IMR-90 (cell line): ENCODE measurements at regions not wholly inside any gene's neighbourhood (a gene's known extent, or its start where the extent isn't known, plus 50 kb on each side); places are given as distances from the start of the nearest gene placed in this dataset.

Experiments used
- ATAC-seq: fragments of 200-7000 bp; cut with Tn5 transposase; 2 replicates; pipeline ENCODE4 v1.9.1; 2020; ENCODE audit warnings: low read depth, mild to moderate bottlenecking, moderate library complexity
- BruUV-seq: library from RNA; stranded (reverse); fragments of 400-500 nt; replicated peaks from 2 replicates; lab custom pipeline; 2021; lab: Mats Ljungman, UMichigan
- CTCF ChIA-PET: fragments of 300-600 bp; formaldehyde crosslinking; extraction: SDS; loops from one replicate; lab custom pipeline; 2021; ENCODE audit warnings: antibody characterized with exemption; lab: Yijun Ruan, JAX
- POLR2A ChIA-PET: fragments of 300-600 bp; sonication (Branson Sonifier 250); formaldehyde crosslinking; loops from one replicate; lab custom pipeline; 2022; ENCODE audit warnings: antibody characterized with exemption; ENCODE audit not compliant: unreplicated experiment; lab: Charles Lee
- DNase-seq: peaks from one replicate; pipeline ENCODE4 v3.0.0; 2013
- H2AFZ ChIP-seq: replicated peaks from 2 replicates; pipeline ENCODE3; 2013; ENCODE audit warnings: low read length, mild to moderate bottlenecking; ENCODE audit not compliant: poor library complexity
- H2AK5ac ChIP-seq: 2 replicates; pipeline ENCODE4 v1.6.1; 2013; ENCODE audit warnings: low read depth, low read length, inconsistent platforms
- H2AK9ac ChIP-seq: replicated peaks from 2 replicates; pipeline ENCODE3; 2013; ENCODE audit warnings: mild to moderate bottlenecking, low read depth, low read length, moderate library complexity; ENCODE audit not compliant: poor library complexity
- H2BK120ac ChIP-seq: 2 replicates; pipeline ENCODE4 v1.6.1; 2013; ENCODE audit warnings: low read depth, low read length, inconsistent platforms
- H2BK15ac ChIP-seq: 3 replicates; pipeline ENCODE4 v1.6.1; 2013; ENCODE audit warnings: low read depth, low read length, inconsistent platforms
- H2BK20ac ChIP-seq: 2 replicates; pipeline ENCODE4 v1.6.1; 2013; ENCODE audit warnings: low read depth, mild to moderate bottlenecking, inconsistent platforms, low read length, moderate library complexity
- H2BK5ac ChIP-seq: 2 replicates; pipeline ENCODE4 v1.6.1; 2013; ENCODE audit warnings: mild to moderate bottlenecking, low read depth, low read length, inconsistent platforms; ENCODE audit not compliant: poor library complexity, severe bottlenecking
- H3K14ac ChIP-seq: replicated peaks from 2 replicates; pipeline ENCODE4 v1.6.1; 2013; ENCODE audit warnings: low read depth, low read length, inconsistent platforms
- H3K18ac ChIP-seq: 2 replicates; pipeline ENCODE4 v1.6.1; 2013; ENCODE audit warnings: low read depth, low read length, control low read depth
- H3K23ac ChIP-seq: 2 replicates; pipeline ENCODE4 v1.6.1; 2013; ENCODE audit warnings: low read depth, low read length, inconsistent platforms
- H3K27ac ChIP-seq: 2 replicates; pipeline ENCODE4 v1.5.1; 2013; ENCODE audit warnings: mild to moderate bottlenecking, control low read depth, low read length; ENCODE audit not compliant: insufficient read depth
- H3K27me3 ChIP-seq: 2 replicates; pipeline ENCODE4 v1.6.1; 2013; ENCODE audit warnings: low read length; ENCODE audit not compliant: control insufficient read depth, insufficient read depth
- H3K36me3 ChIP-seq: 2 replicates; pipeline ENCODE4 v1.6.1; 2013; ENCODE audit warnings: low read length, mixed read lengths; ENCODE audit not compliant: control insufficient read depth, insufficient read depth
- H3K4ac ChIP-seq: 2 replicates; pipeline ENCODE4 v1.6.1; 2013; ENCODE audit warnings: low read depth, low read length, inconsistent platforms
- H3K4me1 ChIP-seq: 2 replicates; pipeline ENCODE4 v1.6.1; 2013; ENCODE audit warnings: low read length, mixed read lengths; ENCODE audit not compliant: control insufficient read depth, insufficient read depth
- H3K4me2 ChIP-seq: 2 replicates; pipeline ENCODE4 v1.6.1; 2013; ENCODE audit warnings: low read depth, mild to moderate bottlenecking, control low read depth, low read length, moderate library complexity
- H3K4me3 ChIP-seq: 2 replicates; pipeline ENCODE4 v1.5.1; 2013; ENCODE audit warnings: low read depth, mild to moderate bottlenecking, control low read depth, low read length, moderate library complexity; ENCODE audit not compliant: insufficient read depth
- H3K56ac ChIP-seq: 2 replicates; pipeline ENCODE4 v1.6.1; 2013; ENCODE audit warnings: low read length, inconsistent platforms; ENCODE audit not compliant: insufficient read depth; ENCODE audit errors: extremely low read depth
- H3K79me1 ChIP-seq, 2 experiments: 2 replicates each; pipeline ENCODE4 v1.6.1; 2013; ENCODE audit warnings: low read length in 2 of 2, inconsistent platforms in 1 of 2, low read depth in 1 of 2
- H3K9ac ChIP-seq: 2 replicates; pipeline ENCODE4 v1.6.1; 2013; ENCODE audit warnings: low read depth, low read length, control low read depth
- H3K9me1 ChIP-seq: 2 replicates; pipeline ENCODE4 v1.6.1; 2013; ENCODE audit warnings: low read length, inconsistent platforms; ENCODE audit not compliant: insufficient read depth
- H3K9me3 ChIP-seq: 2 replicates; pipeline ENCODE4 v1.6.1; 2013; ENCODE audit warnings: low read length; ENCODE audit not compliant: control insufficient read depth, insufficient read depth
- H4K20me1 ChIP-seq: 2 replicates; pipeline ENCODE4 v1.6.1; 2013; ENCODE audit warnings: low read length, inconsistent platforms; ENCODE audit not compliant: insufficient read depth
- H4K5ac ChIP-seq: 2 replicates; pipeline ENCODE4 v1.6.1; 2013; ENCODE audit warnings: mild to moderate bottlenecking, low read depth, low read length, control low read depth
- H4K8ac ChIP-seq, 2 experiments: 2 replicates each; pipeline ENCODE4 v1.6.1; 2013; ENCODE audit warnings: low read depth in 2 of 2, low read length in 2 of 2, control low read depth in 1 of 2, inconsistent platforms in 1 of 2
- H4K91ac ChIP-seq: 2 replicates; pipeline ENCODE4 v1.6.1; 2013; ENCODE audit warnings: low read depth, low read length, inconsistent platforms; ENCODE audit not compliant: insufficient read depth
- BHLHE40 ChIP-seq: fragments of 150-350 bp; IDR thresholded peaks from 2 replicates; pipeline ENCODE4 v1.6.1; 2016; ENCODE audit warnings: mild to moderate bottlenecking, low read depth, low read length
- WGBS, 2 experiments: methylation state at CpG; one replicate each; pipeline versions ENCODE4 v1.1.5 to v1.1.7; 2013; ENCODE audit warnings: missing lambda C conversion rate in 2 of 2; ENCODE audit not compliant: insufficient read length in 1 of 2; ENCODE audit errors: extremely low coverage in 2 of 2; 5-methylcytosine and 5-hydroxymethylcytosine counted together
- dilution Hi-C: fragments of 300-500 bp; cut with HindIII; formaldehyde crosslinking; loops from one replicate; pipeline ENCODE4 v1.14.3; 2018; ENCODE audit warnings: low sequenced_read_pairs; ENCODE audit not compliant: unreplicated experiment
- in situ Hi-C: fragments of 300-500 bp; cut with MboI; formaldehyde crosslinking; loops from 3 replicates; pipeline ENCODE4 v1.14.3; 2019; ENCODE audit warnings: low sequenced_read_pairs, inconsistent platforms, mixed read lengths
- intact Hi-C: fragments of 100-400 bp; cut with micrococcal nuclease; formaldehyde crosslinking; loops from 2 replicates; pipeline ENCODE4 v1.10.0; 2022

- Histone ChIP-seq H2BK5ac (no peak overlapping the region), H2AK9ac (no peak overlapping the region), H3K56ac (no peak overlapping the region), H2AK5ac (no peak overlapping the region), H3K4me3 (no peak overlapping the region), H3K9me1 (no peaks in the 10 kb centered on the region), H3K27ac (no peak overlapping the region), H4K91ac (no peak overlapping the region), H2BK15ac (no peak overlapping the region), H3K4ac (no peak overlapping the region), H3K18ac (no peak overlapping the region), H2BK20ac (no peak overlapping the region), H3K9me3 (no peaks in the 10 kb centered on the region), H3K27me3 (no peaks in the 10 kb centered on the region), H4K20me1 (no peaks in the 10 kb centered on the region), H2AFZ (no peak overlapping the region), H3K14ac (no peak overlapping the region), H4K8ac (no peak overlapping the region), H3K79me1 (no peaks in the 10 kb centered on the region), H3K4me2 (no peak overlapping the region), H4K5ac (no peak overlapping the region), H3K4me1 (no peaks in the 10 kb centered on the region), H3K23ac (no peak overlapping the region), H2BK120ac (no peak overlapping the region), H3K9ac (no peak overlapping the region), H3K36me3 (no peaks in the 10 kb centered on the region)
- dilution Hi-C loops = no loop called here
- intact Hi-C loops = no loop called here
- TF ChIP-seq BHLHE40 = no peak
- in situ Hi-C loops = no loop called here
- ChIA-PET POLR2A (no interaction called here), CTCF (no interaction called here)
- no CpG with 5 or more reads among the region's 3 CpGs for WGBS, 2 experiments
- BruUV-seq = no TSS peak
- ATAC-seq (no peak), DNase-seq (no peak)
Measured at GRCh38 chr3:144221761-144222160, 250.1 kb downstream of the DIPK2A start.
